Muscle layer of colon (tissue), 2 donors: ENCODE measurements at regions not wholly inside any gene's neighbourhood (a gene's known extent, or its start where the extent isn't known, plus 50 kb on each side); places are given as distances from the start of the nearest gene placed in this dataset.
"Not testable (repeated sequence)": the region's sequence is repeated elsewhere in the genome, so short reads cannot be mapped to it uniquely, and the experiment has no call there.

Source experiments
- H3K27ac ChIP-seq: one replicate; pipeline ENCODE4 v1.7.0; 2013; ENCODE audit warnings: low read depth, mild to moderate bottlenecking, low read length, moderate library complexity
- H3K27me3 ChIP-seq, 2 donors: one replicate each; pipeline ENCODE4 v1.7.0; 2013; ENCODE audit warnings: low read length in 2 of 2, mild to moderate bottlenecking in 2 of 2; ENCODE audit not compliant: insufficient read depth in 2 of 2, control insufficient read depth in 1 of 2
- H3K36me3 ChIP-seq: one replicate; pipeline ENCODE4 v1.7.0; 2013; ENCODE audit warnings: mild to moderate bottlenecking, low read length; ENCODE audit not compliant: insufficient read depth
- H3K4me1 ChIP-seq: one replicate; pipeline ENCODE4 v1.7.0; 2013; ENCODE audit warnings: mild to moderate bottlenecking, low read length; ENCODE audit not compliant: insufficient read depth
- H3K4me3 ChIP-seq, 2 donors: one replicate each; pipeline ENCODE4 v1.7.0; 2013; ENCODE audit warnings: low read length in 2 of 2, low read depth in 1 of 2, mild to moderate bottlenecking in 1 of 2, moderate library complexity in 1 of 2
- H3K9ac ChIP-seq: one replicate; pipeline ENCODE4 v1.7.0; 2013; ENCODE audit warnings: low read length
- H3K9me3 ChIP-seq: one replicate; pipeline ENCODE4 v1.7.0; 2013; ENCODE audit warnings: mild to moderate bottlenecking, low read length
- donor health status: abdominal sarcoma.
- donor health status: Adenocarcinoma of cecum.

- no peaks in the 10 kb centered on the region for H3K4me1 ChIP-seq
- H3K27me3 ChIP-seq, result no peaks in the 10 kb centered on the region
- no peaks in the 10 kb centered on the region for H3K9me3 ChIP-seq
- no peak overlapping the region for H3K9ac ChIP-seq
- no peak overlapping the region for H3K27ac ChIP-seq
- H3K4me3 ChIP-seq, result no peak overlapping the region
- no peaks in the 10 kb centered on the region for H3K36me3 ChIP-seq
These were observed 1103.6 kb upstream of the ACVR2A start for GRCh38 chr2:146741260-146741659.

- H3K4me1 ChIP-seq, result no peaks in the 10 kb centered on the region
- H3K4me3 ChIP-seq, result no peak overlapping the region
- H3K9me3 ChIP-seq, result no peaks in the 10 kb centered on the region
- H3K9ac ChIP-seq, result no peak overlapping the region
- H3K36me3 ChIP-seq, result no peaks in the 10 kb centered on the region
- H3K27ac ChIP-seq, result no peak overlapping the region
- H3K27me3 ChIP-seq, result no peaks in the 10 kb centered on the region
These were observed 1110.0 kb upstream of the ACVR2A start for GRCh38 chr2:146734821-146735190.

DNA sequence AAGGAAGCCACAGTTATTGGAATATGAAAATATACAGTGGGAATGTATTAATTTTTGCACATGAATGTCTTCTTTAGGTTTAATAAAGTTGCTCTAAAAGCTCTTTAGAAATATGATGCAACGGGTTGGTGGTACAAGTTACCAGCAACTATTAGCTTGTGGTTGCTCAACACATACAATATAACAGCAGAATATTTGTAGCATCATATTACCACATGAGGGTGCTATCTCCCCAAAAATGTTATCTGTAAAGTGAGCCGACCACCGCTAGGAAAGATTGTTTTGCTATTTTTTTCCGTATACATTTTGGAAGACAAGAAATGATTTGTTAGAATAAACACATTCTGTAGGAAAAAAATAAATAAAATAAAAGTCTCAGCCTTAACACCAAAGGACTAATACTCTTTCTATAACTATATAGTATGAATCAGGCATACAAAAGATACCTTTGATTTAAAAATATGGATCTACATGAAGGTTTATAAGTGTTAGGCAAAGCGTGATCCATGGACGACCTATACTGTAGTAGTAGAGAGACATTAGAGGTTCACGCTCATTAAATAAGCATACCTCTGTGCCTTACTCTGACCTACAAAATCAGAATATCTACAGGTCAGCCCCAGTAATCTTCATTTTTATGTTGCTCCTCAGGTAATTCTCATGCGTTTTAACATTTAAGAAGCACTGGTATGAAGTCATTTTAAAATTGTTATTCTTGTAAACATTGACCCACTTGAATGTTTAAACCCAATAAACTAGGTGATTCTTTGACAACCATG is 1110.6 kb upstream of the ACVR2A start:
- Histone ChIP-seq H3K27me3 (no peaks in the 10 kb centered on the region), H3K4me1 (no peaks in the 10 kb centered on the region), H3K4me3 (no peak overlapping the region), H3K9me3 (no peaks in the 10 kb centered on the region), H3K9ac (no peak overlapping the region), H3K36me3 (no peaks in the 10 kb centered on the region), H3K27ac (no peak overlapping the region)

- Histone ChIP-seq H3K4me3 (no peak overlapping the region), H3K9ac (no peak overlapping the region), H3K36me3 (no peaks in the 10 kb centered on the region), H3K27me3 (no peaks in the 10 kb centered on the region), H3K27ac (no peak overlapping the region), H3K9me3 (no peaks in the 10 kb centered on the region), H3K4me1 (no peaks in the 10 kb centered on the region)
These were observed 1113.9 kb upstream of the ACVR2A start for GRCh38 chr2:146730882-146731281.

DNA sequence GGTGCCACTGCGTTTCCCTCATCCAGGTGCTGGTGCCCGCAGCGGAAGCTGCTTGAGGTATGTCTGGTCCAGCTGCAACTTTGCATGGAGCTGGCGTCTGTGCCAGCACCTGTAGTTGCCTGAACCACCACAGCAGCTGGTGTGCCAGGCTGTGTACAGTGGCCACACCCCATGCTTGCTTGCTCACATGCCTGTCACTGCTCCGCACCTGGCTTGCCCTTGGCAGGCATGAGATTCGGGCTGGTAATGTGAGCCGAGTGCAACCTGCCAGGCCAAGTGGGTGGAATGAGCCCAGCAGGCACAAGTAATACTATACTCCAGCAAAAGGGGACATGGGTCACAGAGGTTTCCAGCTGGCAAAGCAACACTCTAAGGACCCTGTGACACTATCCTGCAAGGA is 1123.3 kb upstream of the ACVR2A start:
- Histone ChIP-seq H3K4me1 (no peaks in the 10 kb centered on the region), H3K9me3 (no peaks in the 10 kb centered on the region), H3K27ac (no peak overlapping the region), H3K4me3 (no peak overlapping the region), H3K27me3 (no peaks in the 10 kb centered on the region), H3K9ac (no peak overlapping the region), H3K36me3 (no peaks in the 10 kb centered on the region)

GRCh38 chr2:146720170-146720569 is 1124.7 kb upstream of the ACVR2A start:
- H3K27me3 ChIP-seq, result no peaks in the 10 kb centered on the region
- no peaks in the 10 kb centered on the region for H3K36me3 ChIP-seq
- H3K9ac ChIP-seq, result no peak overlapping the region
- no peaks in the 10 kb centered on the region for H3K4me1 ChIP-seq
- H3K4me3 ChIP-seq, result no peak overlapping the region
- H3K9me3 ChIP-seq, result no peaks in the 10 kb centered on the region
- no peak overlapping the region for H3K27ac ChIP-seq

- Histone ChIP-seq H3K36me3 (no peaks in the 10 kb centered on the region), H3K27ac (no peak overlapping the region), H3K4me3 (no peak overlapping the region), H3K9ac (no peak overlapping the region), H3K4me1 (no peaks in the 10 kb centered on the region), H3K27me3 (no peaks in the 10 kb centered on the region), H3K9me3 (no peaks in the 10 kb centered on the region)
These were observed 1128.2 kb upstream of the ACVR2A start for GRCh38 chr2:146716591-146716990.

DNA sequence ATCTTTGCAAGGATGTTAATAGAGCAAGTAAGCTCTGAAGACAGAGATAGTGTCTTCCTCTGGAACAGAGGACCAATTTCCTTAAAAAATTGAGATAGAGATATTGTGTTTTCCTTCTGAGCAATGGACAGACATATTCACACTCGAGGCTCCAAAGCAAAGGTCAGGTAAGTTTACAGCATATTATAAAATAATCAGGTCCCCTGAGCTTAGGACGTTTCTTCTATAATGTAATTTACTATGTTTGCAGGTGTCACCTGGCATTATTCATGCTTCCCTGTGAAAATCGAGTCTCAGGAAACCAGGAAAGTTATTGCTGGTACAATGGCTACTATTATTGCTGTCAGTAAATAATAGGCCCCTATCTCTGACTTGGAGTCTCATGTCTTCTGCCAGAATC is 1135.8 kb upstream of the ACVR2A start:
- Histone ChIP-seq H3K4me1 (no peaks in the 10 kb centered on the region), H3K9me3 (no peaks in the 10 kb centered on the region), H3K36me3 (no peaks in the 10 kb centered on the region)

GRCh38 chr2:146701183-146701582 is 1143.6 kb upstream of the ACVR2A start:
- no peak overlapping the region for H3K4me3 ChIP-seq
- no peak overlapping the region for H3K27ac ChIP-seq
- no peaks in the 10 kb centered on the region for H3K4me1 ChIP-seq
- H3K36me3 ChIP-seq, result no peaks in the 10 kb centered on the region
- H3K9ac ChIP-seq, result no peak overlapping the region
- no peaks in the 10 kb centered on the region for H3K9me3 ChIP-seq
- no peaks in the 10 kb centered on the region for H3K27me3 ChIP-seq

More for the DNA sequence above, 1135.8 kb upstream of the ACVR2A start:
- no peaks in the 10 kb centered on the region for H3K27me3 ChIP-seq
- H3K4me3 ChIP-seq, result no peak overlapping the region
- H3K27ac ChIP-seq, result no peak overlapping the region
- no peak overlapping the region for H3K9ac ChIP-seq

- Histone ChIP-seq H3K9ac (no peak overlapping the region), H3K36me3 (no peaks in the 10 kb centered on the region), H3K27ac (no peak overlapping the region), H3K9me3 (no peaks in the 10 kb centered on the region), H3K4me3 (no peak overlapping the region), H3K4me1 (no peaks in the 10 kb centered on the region), H3K27me3 (no peaks in the 10 kb centered on the region)
These were observed 1147.5 kb upstream of the ACVR2A start for GRCh38 chr2:146697307-146697706.

DNA sequence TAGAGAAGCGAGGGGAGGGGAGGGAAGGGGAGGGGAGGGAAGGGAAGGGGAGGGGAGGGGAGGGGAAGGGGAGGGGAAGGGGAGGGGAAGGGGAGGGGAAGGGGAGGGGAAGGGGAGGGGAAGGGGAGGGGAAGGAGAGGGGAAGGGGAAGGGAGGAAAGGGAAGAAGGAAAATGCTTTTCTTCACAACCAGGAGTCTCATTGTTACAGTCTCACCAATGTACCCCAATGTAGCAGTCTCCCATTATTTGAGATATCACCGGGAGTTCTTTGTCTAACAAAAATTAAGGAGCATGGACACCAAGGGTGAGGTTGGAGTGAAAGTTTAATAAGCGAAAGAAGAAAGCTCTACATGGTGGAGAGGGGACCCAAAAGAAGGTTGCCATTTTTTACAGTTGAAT is 1148.0 kb upstream of the ACVR2A start:
- H3K9ac ChIP-seq, H3K27me3 ChIP-seq, H3K9me3 ChIP-seq, H3K4me3 ChIP-seq, H3K27ac ChIP-seq, H3K4me1 ChIP-seq, H3K36me3 ChIP-seq: not testable (repeated sequence)

DNA sequence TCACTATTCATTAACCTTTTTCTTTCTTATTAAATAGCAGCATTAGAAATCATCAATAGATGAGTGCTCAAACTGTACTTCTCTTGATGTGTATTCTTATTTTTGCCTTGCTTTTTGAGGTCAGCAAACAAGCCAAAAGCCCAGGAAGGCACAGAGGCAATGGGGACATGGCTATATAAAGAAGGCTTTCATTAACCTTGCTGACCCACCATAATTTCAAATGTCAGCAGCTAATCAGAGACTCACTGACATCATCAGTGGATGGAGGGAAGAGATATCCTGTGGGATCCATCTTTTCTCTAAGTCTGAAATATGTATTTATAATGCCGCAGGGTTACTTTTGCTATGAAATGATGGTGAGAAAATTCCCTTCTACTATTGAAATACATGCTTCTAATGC is 1162.8 kb upstream of the ACVR2A start:
- H3K27me3 ChIP-seq, result no peaks in the 10 kb centered on the region
- no peak overlapping the region for H3K27ac ChIP-seq
- no peaks in the 10 kb centered on the region for H3K4me1 ChIP-seq
- H3K4me3 ChIP-seq, result no peak overlapping the region
- H3K9me3 ChIP-seq, result no peaks in the 10 kb centered on the region
- H3K9ac ChIP-seq, result no peak overlapping the region
- no peaks in the 10 kb centered on the region for H3K36me3 ChIP-seq
